ENCODE measurements at regions not wholly inside any gene's neighbourhood (a gene's known extent, or its start where the extent isn't known, plus 50 kb on each side); places are given as distances from the start of the nearest gene placed in this dataset.
A peak's percentile ranks its signal among the peaks of the same experiment; 100 is the strongest.

- Mint-ChIP-seq H3K27ac (no peak overlapping the region), H3K4me3 (no peak overlapping the region), H3K9me3 (peaks cover 8% of the 10 kb centered on the region), H3K27me3 (peaks cover 7% of the 10 kb centered on the region), H3K36me3 (ENCODE audit: low read depth) (no peaks in the 10 kb centered on the region), H3K4me1 (ENCODE audit: low read depth) (peaks cover 7% of the 10 kb centered on the region)
- intact Hi-C loops (cut with micrococcal nuclease), result no loop called here
These were observed 273.1 kb upstream of the PITRM1 start for GRCh38 chr10:3445648-3446047.

DNA sequence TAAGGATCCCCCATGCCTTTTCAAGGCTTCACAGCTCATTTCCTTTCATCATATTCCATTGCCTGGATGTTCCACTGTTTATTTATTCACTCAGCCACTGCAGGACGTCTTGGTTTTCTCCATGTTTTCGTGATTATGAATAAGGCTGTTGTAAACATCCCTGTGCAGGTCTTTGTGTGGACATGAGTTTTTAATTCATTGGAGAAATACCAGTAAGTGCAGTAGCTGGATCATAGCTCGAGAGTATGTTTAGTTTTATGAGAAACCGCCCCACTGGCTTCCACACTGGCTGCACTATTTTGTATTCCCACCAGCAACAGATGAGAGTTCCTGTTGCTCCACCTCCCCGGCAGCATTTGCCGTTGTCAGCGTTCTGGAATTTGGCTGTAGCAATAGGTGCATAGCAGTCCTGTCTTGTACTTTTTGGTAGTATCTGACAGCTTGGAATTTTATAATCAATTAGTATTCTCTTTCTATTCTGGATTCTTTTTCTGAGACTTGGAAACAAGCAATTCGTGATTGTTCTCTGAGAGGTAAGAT is 269.9 kb upstream of the PITRM1 start:
- Mint-ChIP-seq H3K36me3 (ENCODE audit: low read depth) (no peaks in the 10 kb centered on the region), H3K4me3 (no peak overlapping the region), H3K27me3 (peaks cover 7% of the 10 kb centered on the region), H3K9me3 (peaks cover 14% of the 10 kb centered on the region), H3K27ac (no peak overlapping the region), H3K4me1 (ENCODE audit: low read depth) (peaks cover 20% of the 10 kb centered on the region)
- intact Hi-C loops (cut with micrococcal nuclease), result no loop called here

GRCh38 chr10:3439183-3439582 is 266.6 kb upstream of the PITRM1 start:
- Mint-ChIP-seq H3K9me3 (peaks cover 14% of the 10 kb centered on the region), H3K4me1 (ENCODE audit: low read depth) (peaks cover 23% of the 10 kb centered on the region), H3K36me3 (ENCODE audit: low read depth) (no peaks in the 10 kb centered on the region), H3K4me3 (no peak overlapping the region), H3K27ac (peak overlapping the region; percentile 78), H3K27me3 (peaks cover 3% of the 10 kb centered on the region)
- intact Hi-C loops (cut with micrococcal nuclease), result no loop called here

DNA sequence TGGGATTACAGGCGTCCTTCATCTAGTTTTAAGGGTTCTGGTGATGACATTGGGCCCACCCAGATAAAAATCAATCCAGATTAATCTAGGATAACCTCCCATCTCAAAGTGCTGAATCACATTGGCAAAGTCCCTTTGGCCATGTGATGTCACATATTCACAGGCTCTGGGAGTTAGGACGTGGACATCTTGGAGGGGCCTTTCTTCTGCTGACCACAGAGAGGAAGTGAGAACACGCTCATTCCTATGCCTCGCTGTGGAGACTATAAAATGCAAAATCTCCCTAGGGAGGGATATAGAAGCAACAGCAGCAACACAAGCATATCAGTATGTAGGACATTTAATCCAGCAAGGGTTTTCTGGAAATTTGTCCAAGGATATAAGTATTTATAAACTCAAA is 266.0 kb upstream of the PITRM1 start:
- intact Hi-C loops (cut with micrococcal nuclease), result no loop called here
- no peaks in the 10 kb centered on the region for H3K36me3 Mint-ChIP-seq (ENCODE audit: low read depth)

GRCh38 chr10:3435671-3436070 is 263.1 kb upstream of the PITRM1 start:
- Mint-ChIP-seq H3K4me3 (no peak overlapping the region), H3K27me3 (peaks cover 3% of the 10 kb centered on the region), H3K4me1 (ENCODE audit: low read depth) (peaks cover 23% of the 10 kb centered on the region), H3K36me3 (ENCODE audit: low read depth) (no peaks in the 10 kb centered on the region), H3K27ac (no peak overlapping the region), H3K9me3 (peaks cover 14% of the 10 kb centered on the region)
- intact Hi-C loops (cut with micrococcal nuclease), result no loop called here

More for the DNA sequence above, 266.0 kb upstream of the PITRM1 start:
- Mint-ChIP-seq H3K27ac (peak overlapping the region; percentile 78), H3K4me3 (no peak overlapping the region), H3K9me3 (peaks cover 11% of the 10 kb centered on the region), H3K4me1 (ENCODE audit: low read depth) (peaks cover 23% of the 10 kb centered on the region), H3K27me3 (peaks cover 3% of the 10 kb centered on the region)

DNA sequence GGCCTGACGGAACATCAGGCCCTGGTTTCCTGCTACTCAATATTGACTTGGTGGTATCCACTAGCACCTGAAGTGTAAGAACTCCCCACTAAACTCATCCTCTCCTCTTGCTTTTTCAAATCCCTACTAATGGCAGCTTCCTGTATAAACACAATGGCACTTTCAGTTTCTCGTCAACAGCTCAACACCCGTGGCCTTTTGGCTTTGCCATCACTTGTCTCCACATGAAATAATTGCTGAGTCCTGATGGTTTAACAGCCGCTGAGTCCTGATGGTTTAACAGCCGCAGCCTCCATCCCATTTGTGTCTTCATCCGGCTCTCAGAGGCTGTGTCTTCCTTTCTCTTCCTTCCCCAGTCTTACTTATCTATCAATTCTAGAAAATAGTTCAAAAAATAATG is 261.4 kb upstream of the PITRM1 start:
- Mint-ChIP-seq H3K9me3 (peaks cover 17% of the 10 kb centered on the region), H3K27me3 (peaks cover 3% of the 10 kb centered on the region), H3K4me3 (no peak overlapping the region), H3K4me1 (ENCODE audit: low read depth) (peaks cover 19% of the 10 kb centered on the region), H3K27ac (no peak overlapping the region), H3K36me3 (ENCODE audit: low read depth) (no peaks in the 10 kb centered on the region)
- intact Hi-C loops (cut with micrococcal nuclease), result no loop called here

DNA sequence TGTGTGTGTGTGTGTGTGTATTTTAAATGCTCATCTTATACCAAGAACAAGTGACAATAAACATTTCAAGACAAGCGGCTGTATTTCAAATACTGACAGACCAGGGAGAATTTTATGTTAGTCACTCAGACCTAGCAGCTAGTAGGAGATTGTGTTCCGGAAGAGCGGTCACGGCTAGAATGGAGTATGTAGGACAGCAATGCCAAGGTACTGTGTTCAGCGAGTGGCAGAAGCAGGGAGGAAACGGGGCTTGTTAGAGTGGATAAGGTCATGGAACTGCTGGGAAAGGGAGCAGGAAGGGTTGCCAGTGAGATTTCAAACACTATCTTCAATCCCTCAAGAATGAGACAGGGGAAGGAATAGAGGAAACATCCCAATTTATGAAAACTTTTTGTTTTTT is 260.5 kb upstream of the PITRM1 start:
- no peaks in the 10 kb centered on the region for H3K36me3 Mint-ChIP-seq (ENCODE audit: low read depth)
- H3K27me3 Mint-ChIP-seq, result peaks cover 3% of the 10 kb centered on the region
- no peak overlapping the region for H3K4me3 Mint-ChIP-seq
- no peak overlapping the region for H3K27ac Mint-ChIP-seq
- intact Hi-C loops (cut with micrococcal nuclease), result no loop called here
- peaks cover 13% of the 10 kb centered on the region for H3K4me1 Mint-ChIP-seq (ENCODE audit: low read depth)
- peaks cover 12% of the 10 kb centered on the region for H3K9me3 Mint-ChIP-seq

GRCh38 chr10:3432081-3432825 is 259.7 kb upstream of the PITRM1 start:
- Mint-ChIP-seq H3K27me3 (peaks cover 2% of the 10 kb centered on the region), H3K4me3 (no peak overlapping the region), H3K4me1 (ENCODE audit: low read depth) (peaks cover 9% of the 10 kb centered on the region), H3K36me3 (ENCODE audit: low read depth) (no peaks in the 10 kb centered on the region), H3K9me3 (peaks cover 10% of the 10 kb centered on the region), H3K27ac (no peak overlapping the region)
- intact Hi-C loops (cut with micrococcal nuclease), result no loop called here

DNA sequence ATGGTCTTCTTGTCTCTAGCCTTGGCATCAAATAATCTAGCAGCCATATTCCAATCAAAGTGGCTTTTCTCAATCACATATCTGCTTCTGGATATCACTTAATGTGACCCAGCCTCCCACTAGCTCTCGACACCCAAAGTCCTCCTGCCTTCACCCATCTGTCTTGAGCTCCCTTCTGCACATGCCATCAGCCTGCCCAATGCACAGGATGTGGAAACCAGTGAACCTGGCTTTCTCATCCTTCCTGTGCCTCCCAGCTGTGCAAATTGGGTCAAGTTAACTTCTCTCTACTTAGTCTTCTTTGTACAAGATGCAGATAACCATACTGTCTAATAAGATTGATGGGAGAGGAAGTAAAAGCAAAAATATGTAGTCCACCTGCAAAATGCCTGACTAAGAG is 257.9 kb upstream of the PITRM1 start:
- H3K27me3 Mint-ChIP-seq, result peaks cover under 1% of the 10 kb centered on the region
- no peak overlapping the region for H3K27ac Mint-ChIP-seq
- peaks cover 10% of the 10 kb centered on the region for H3K9me3 Mint-ChIP-seq

DNA sequence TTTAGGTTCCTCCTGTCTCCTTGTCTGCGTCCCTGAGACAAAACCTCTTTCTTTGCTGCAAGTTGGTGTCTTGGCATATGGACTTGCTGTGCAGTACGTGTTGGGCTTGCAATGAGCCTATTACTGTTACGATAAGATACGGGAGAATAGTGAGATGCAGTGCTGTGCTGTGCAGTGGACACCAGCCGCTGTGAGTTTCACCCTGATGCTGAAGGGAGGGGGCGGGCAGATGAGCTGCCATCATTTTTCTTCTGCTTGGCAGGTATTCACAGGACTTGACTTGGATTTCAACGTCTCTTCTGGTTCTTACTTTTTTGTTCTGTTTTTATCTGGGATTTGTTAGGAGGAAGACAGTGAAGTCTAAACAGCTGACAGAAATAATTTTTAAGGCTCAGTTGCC is 257.1 kb upstream of the PITRM1 start:
- Mint-ChIP-seq H3K4me1 (ENCODE audit: low read depth) (peaks cover 1% of the 10 kb centered on the region), H3K36me3 (ENCODE audit: low read depth) (no peaks in the 10 kb centered on the region), H3K4me3 (no peak overlapping the region), H3K9me3 (peaks cover 10% of the 10 kb centered on the region), H3K27me3 (peaks cover 2% of the 10 kb centered on the region), H3K27ac (no peak overlapping the region)
- intact Hi-C loops (cut with micrococcal nuclease), result no loop called here

More for the DNA sequence above, 257.9 kb upstream of the PITRM1 start:
- Mint-ChIP-seq H3K4me3 (no peak overlapping the region), H3K36me3 (ENCODE audit: low read depth) (no peaks in the 10 kb centered on the region), H3K4me1 (ENCODE audit: low read depth) (peaks cover under 1% of the 10 kb centered on the region)
- intact Hi-C loops (cut with micrococcal nuclease), result no loop called here

- H3K4me1 Mint-ChIP-seq (ENCODE audit: low read depth), result peaks cover 10% of the 10 kb centered on the region
- H3K36me3 Mint-ChIP-seq (ENCODE audit: low read depth), result no peaks in the 10 kb centered on the region
- intact Hi-C loops (cut with micrococcal nuclease), result no loop called here
- H3K9me3 Mint-ChIP-seq, result peaks cover 10% of the 10 kb centered on the region
- no peak overlapping the region for H3K27ac Mint-ChIP-seq
- H3K27me3 Mint-ChIP-seq, result peaks cover 4% of the 10 kb centered on the region
- no peak overlapping the region for H3K4me3 Mint-ChIP-seq
These were observed 256.2 kb upstream of the PITRM1 start for GRCh38 chr10:3428826-3429225.

DNA sequence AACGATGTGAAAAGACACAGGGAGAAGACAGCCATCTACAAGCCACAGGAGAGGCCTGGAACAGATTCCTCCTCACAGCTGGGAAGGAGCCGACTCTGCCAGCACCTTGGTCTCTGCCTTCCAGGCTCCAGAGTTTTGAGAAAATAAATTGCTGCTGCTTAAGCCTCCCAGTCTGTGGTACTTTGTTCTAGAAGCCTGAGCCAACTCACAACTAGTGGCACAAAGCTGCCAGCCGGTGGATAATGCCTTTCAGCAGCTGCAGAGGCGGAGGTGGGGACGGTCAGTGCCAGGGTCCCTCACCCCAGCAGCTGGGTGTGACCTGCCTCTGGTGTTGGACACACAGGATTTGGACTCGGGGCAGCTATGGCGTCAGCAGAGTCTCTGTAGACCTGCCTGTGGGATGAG is 255.4 kb upstream of the PITRM1 start:
- Mint-ChIP-seq H3K4me1 (ENCODE audit: low read depth) (peaks cover 19% of the 10 kb centered on the region), H3K4me3 (no peak overlapping the region), H3K27me3 (peaks cover 4% of the 10 kb centered on the region), H3K9me3 (peaks cover 10% of the 10 kb centered on the region), H3K36me3 (ENCODE audit: low read depth) (no peaks in the 10 kb centered on the region), H3K27ac (no peak overlapping the region)
- intact Hi-C loops (cut with micrococcal nuclease), result no loop called here

- Mint-ChIP-seq H3K4me3 (no peak overlapping the region), H3K4me1 (ENCODE audit: low read depth) (peaks cover 20% of the 10 kb centered on the region), H3K36me3 (ENCODE audit: low read depth) (no peaks in the 10 kb centered on the region), H3K9me3 (peaks cover 10% of the 10 kb centered on the region), H3K27me3 (peaks cover 4% of the 10 kb centered on the region), H3K27ac (no peak overlapping the region)
- intact Hi-C loops (cut with micrococcal nuclease), result no loop called here
These were observed 254.8 kb upstream of the PITRM1 start for GRCh38 chr10:3427347-3427746.

DNA sequence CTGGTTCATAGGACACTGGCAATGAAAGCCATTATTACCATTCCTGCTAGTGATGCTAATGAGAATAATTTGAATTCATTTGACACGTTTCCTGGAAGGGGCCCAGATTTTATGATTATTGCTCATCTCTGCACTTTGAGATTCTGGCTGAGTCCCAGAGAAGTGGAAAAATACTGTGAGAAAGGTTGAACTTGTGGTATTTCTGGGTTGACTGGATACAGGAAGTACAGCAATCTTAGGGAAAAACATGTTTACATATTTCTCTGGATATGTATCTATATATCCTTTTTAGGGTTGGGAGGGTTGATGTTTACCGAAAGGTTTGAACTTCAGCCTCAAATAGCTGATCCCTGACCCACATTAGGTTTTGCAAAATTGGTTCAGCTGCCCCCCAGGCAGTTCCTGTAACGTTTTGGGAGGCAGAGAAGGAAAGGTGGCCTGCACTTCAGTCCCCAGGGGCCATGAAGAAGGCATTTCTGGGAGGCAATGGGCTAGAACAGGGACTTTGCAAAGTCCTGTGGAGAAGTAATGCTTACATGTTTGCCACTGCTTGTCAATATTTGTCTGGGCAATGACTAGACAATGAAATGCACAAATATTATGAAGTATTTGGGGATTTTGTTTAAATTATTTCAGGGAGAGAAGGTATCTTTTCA is 253.7 kb upstream of the PITRM1 start:
- H3K36me3 Mint-ChIP-seq (ENCODE audit: low read depth), result no peaks in the 10 kb centered on the region
- peaks cover 20% of the 10 kb centered on the region for H3K4me1 Mint-ChIP-seq (ENCODE audit: low read depth)
- H3K4me3 Mint-ChIP-seq, result no peak overlapping the region
- intact Hi-C loops (cut with micrococcal nuclease), result no loop called here
- H3K27ac Mint-ChIP-seq, result no peak overlapping the region
- H3K27me3 Mint-ChIP-seq, result peaks cover 8% of the 10 kb centered on the region
- peaks cover 9% of the 10 kb centered on the region for H3K9me3 Mint-ChIP-seq
